ENCODE measurements at regions not wholly inside any gene's neighbourhood (a gene's known extent, or its start where the extent isn't known, plus 50 kb on each side); places are given as distances from the start of the nearest gene placed in this dataset.

- H3K9me3 ChIP-seq, result no peaks in the 10 kb centered on the region
- FAIRE-seq, result no peak
- no peak overlapping the region for H3K27ac ChIP-seq
- no peak for ATAC-seq
- H3K4me1 ChIP-seq, result no peaks in the 10 kb centered on the region
- POLR2A ChIA-PET, result no interaction called here
- 5% methylated on average over 1 of the region's 1 CpG for WGBS (ENCODE audit: missing lambda C conversion rate)
- H3K4me2 ChIP-seq, result no peak overlapping the region
- CTCF ChIA-PET, result no interaction called here
- no peak for DNase-seq (ENCODE audit: low read depth in 1 of 2, low spot score in 1 of 2)
- TF ChIP-seq ESRRA (IDR thresholded peaks at IDR 0.05; ENCODE audit: borderline replicate concordance, low read length) (no peak), CTCF (IDR thresholded peaks at IDR 0.05) (no peak), HEYL (CRISPR knock-in tag; IDR thresholded peaks at IDR 0.05) (no peak), ELK1 (IDR thresholded peaks at IDR 0.05; ENCODE audit: low read depth, low read length) (no peak), PHF8 (IDR thresholded peaks at IDR 0.05; ENCODE audit: borderline replicate concordance, low read depth) (no peak), RARB (CRISPR knock-in tag; IDR thresholded peaks at IDR 0.05) (no peak), EHF (CRISPR knock-in tag; IDR thresholded peaks at IDR 0.05) (no peak), SMC3 (IDR thresholded peaks at IDR 0.05) (no peak), NFE2L2 (conservative IDR thresholded peaks at IDR 0.05; ENCODE audit: low read length) (no peak), NPAS2 (CRISPR knock-in tag; IDR thresholded peaks at IDR 0.05; ENCODE audit: borderline replicate concordance) (no peak), ZNF302 (CRISPR knock-in tag; IDR thresholded peaks at IDR 0.05) (no peak), MAX (IDR thresholded peaks at IDR 0.05) (no peak), SREBF2 (IDR thresholded peaks at IDR 0.05) (no peak), CBX8 (IDR thresholded peaks at IDR 0.05) (no peak), KDM1A (IDR thresholded peaks at IDR 0.05; ENCODE audit: low read depth) (no peak), ZSCAN20 (CRISPR knock-in tag; IDR thresholded peaks at IDR 0.05) (no peak), ZC3H11A (IDR thresholded peaks at IDR 0.05) (no peak), MAZ (IDR thresholded peaks at IDR 0.05; ENCODE audit: borderline replicate concordance, low read depth, low read length) (no peak), RCOR1 (IDR thresholded peaks at IDR 0.05; ENCODE audit: low read depth, low read length) (no peak)
- no peak overlapping the region for H3K4me3 ChIP-seq
These were observed 370.7 kb upstream of the RARB start for GRCh38 chr3:25057379-25057778.

GRCh38 chr3:25064681-25065080, 363.4 kb upstream of the RARB start:
- WGBS (ENCODE audit: missing lambda C conversion rate), result 10% methylated on average over 2 of the region's 2 CpGs
- POLR2A ChIA-PET, result no interaction called here
- ATAC-seq, result no peak

More at GRCh38 chr3:25064681-25065080, 363.4 kb upstream of the RARB start:
- H3K4me1 ChIP-seq, result no peaks in the 10 kb centered on the region
- no peak for FAIRE-seq
- CTCF ChIA-PET, result no interaction called here
- H3K9me3 ChIP-seq, result no peaks in the 10 kb centered on the region
- no peak overlapping the region for H3K4me3 ChIP-seq
- H3K4me2 ChIP-seq, result no peak overlapping the region
- no peak for TF ChIP-seq EP300 (IDR thresholded peaks at IDR 0.05)
- no peak for TF ChIP-seq BHLHE40 (IDR thresholded peaks at IDR 0.05; ENCODE audit: low read depth, low read length)
- no peak for TF ChIP-seq HOXB13 (CRISPR knock-in tag; IDR thresholded peaks at IDR 0.05; ENCODE audit: low read depth)
- TF ChIP-seq CBX8 (IDR thresholded peaks at IDR 0.05), result no peak
- no peak for TF ChIP-seq PBX3 (IDR thresholded peaks at IDR 0.05)
- no peak for TF ChIP-seq JUNB (IDR thresholded peaks at IDR 0.05)
- TF ChIP-seq POLR2AphosphoS2 (conservative IDR thresholded peaks at IDR 0.05; ENCODE audit: low read length), result no peak
- TF ChIP-seq CBX2 (IDR thresholded peaks at IDR 0.05; ENCODE audit: borderline replicate concordance, low read depth), result no peak
- no peak overlapping the region for H3K27ac ChIP-seq
- DNase-seq (ENCODE audit: low read depth in 1 of 2, low spot score in 1 of 2), result no peak
